ENCODE measurements at regions not wholly inside any gene's neighbourhood (a gene's known extent, or its start where the extent isn't known, plus 50 kb on each side); places are given as distances from the start of the nearest gene placed in this dataset.

DNA sequence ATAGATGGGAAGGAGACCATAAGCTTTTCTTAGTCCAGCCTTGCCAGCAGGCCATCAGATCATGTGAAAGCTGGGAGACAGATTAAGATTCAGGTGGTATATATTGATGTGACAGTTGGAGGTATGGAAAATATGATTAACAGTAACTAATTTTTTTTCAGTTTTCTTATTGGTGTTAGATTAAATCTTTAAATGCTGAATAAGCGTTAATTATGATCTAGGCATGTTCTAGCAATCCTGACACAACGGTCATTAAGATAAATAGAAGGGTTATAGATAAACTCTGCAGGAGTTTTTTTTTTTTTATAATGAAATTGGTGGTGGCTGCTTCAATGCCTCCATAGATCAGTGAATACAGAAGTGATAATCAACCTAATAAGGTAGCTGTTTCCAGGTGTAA is 649.5 kb upstream of the TENM3 start:
- Mint-ChIP-seq H3K9me3 (peaks cover 0 to 7% (median 1%) of the 10 kb centered on the region in 7 donors), H3K36me3 (no peaks in the 10 kb centered on the region), H3K4me1 (no peaks in the 10 kb centered on the region), H3K27me3 (ENCODE audit: low read depth in 3 of 3) (peaks cover 0 to 2% (median 0%) of the 10 kb centered on the region in 3 donors), H3K27ac (no peak overlapping the region), H3K4me3 (no peak overlapping the region)
- Histone ChIP-seq H3K4me3 (replicated peaks in 1 of 3; ENCODE audit: low read depth in 2 of 3, low read length in 3 of 3) (no peak overlapping the region), H3K4me2 (replicated peaks; ENCODE audit: extremely low read depth, low read length, poor library complexity, severe bottlenecking) (no peak overlapping the region), H3K9ac (ENCODE audit: insufficient read depth, low read length, poor library complexity, severe bottlenecking) (no peak overlapping the region), H3K79me2 (ENCODE audit: insufficient read depth, low read length) (no peaks in the 10 kb centered on the region), H3K27ac (ENCODE audit: low read depth in 1 of 2, low read length in 2 of 2) (no peak overlapping the region), H4K20me1 (ENCODE audit: insufficient read depth, low read length) (no peaks in the 10 kb centered on the region), H3K27me3 (ENCODE audit: control insufficient read depth in 2 of 2, insufficient read depth in 2 of 2, low read length in 2 of 2) (no peaks in the 10 kb centered on the region), H3K4me1 (ENCODE audit: control insufficient read depth in 1 of 2, insufficient read depth in 2 of 2, low read length in 2 of 2) (no peaks in the 10 kb centered on the region), H3K9me3 (replicated peaks in 1 of 2; ENCODE audit: control insufficient read depth in 1 of 2, insufficient read depth in 1 of 2, low read length in 2 of 2) (peaks cover 0 to 2% of the 10 kb centered on the region in 2 donors), H2AFZ (ENCODE audit: insufficient read depth, low read depth, low read length, poor library complexity, severe bottlenecking) (no peak overlapping the region), H3K36me3 (replicated peaks in 1 of 2; ENCODE audit: control insufficient read depth in 1 of 2, insufficient read depth in 2 of 2, low read length in 2 of 2) (no peaks in the 10 kb centered on the region)
- intact Hi-C loops (cut with micrococcal nuclease): no loop called here
- WGBS (ENCODE audit: insufficient coverage): 40% methylated on average over 2 of the region's 2 CpGs
- no peak for TF ChIP-seq CTCF (IDR thresholded peaks at IDR 0.05)
- no peak for DNase-seq

- intact Hi-C loops (cut with micrococcal nuclease): no loop called here
- H3K27me3 Mint-ChIP-seq (ENCODE audit: low read depth in 3 of 3): peaks cover 0 to 2% (median 0%) of the 10 kb centered on the region in 3 donors
- H3K27ac Mint-ChIP-seq: no peak overlapping the region
- H3K4me1 Mint-ChIP-seq: no peaks in the 10 kb centered on the region
- DNase-seq: no peak
- H3K9me3 Mint-ChIP-seq: peaks cover 0 to 7% (median 1%) of the 10 kb centered on the region in 7 donors
- Histone ChIP-seq H3K27ac (ENCODE audit: low read depth in 1 of 2, low read length in 2 of 2) (no peak overlapping the region), H3K4me2 (replicated peaks; ENCODE audit: extremely low read depth, low read length, poor library complexity, severe bottlenecking) (no peak overlapping the region), H3K27me3 (ENCODE audit: control insufficient read depth in 2 of 2, insufficient read depth in 2 of 2, low read length in 2 of 2) (no peaks in the 10 kb centered on the region), H4K20me1 (ENCODE audit: insufficient read depth, low read length) (no peaks in the 10 kb centered on the region), H2AFZ (ENCODE audit: insufficient read depth, low read depth, low read length, poor library complexity, severe bottlenecking) (no peak overlapping the region), H3K9ac (ENCODE audit: insufficient read depth, low read length, poor library complexity, severe bottlenecking) (no peak overlapping the region), H3K4me1 (ENCODE audit: control insufficient read depth in 1 of 2, insufficient read depth in 2 of 2, low read length in 2 of 2) (no peaks in the 10 kb centered on the region), H3K9me3 (replicated peaks in 1 of 2; ENCODE audit: control insufficient read depth in 1 of 2, insufficient read depth in 1 of 2, low read length in 2 of 2) (peaks cover 0 to 2% of the 10 kb centered on the region in 2 donors), H3K4me3 (replicated peaks in 1 of 3; ENCODE audit: low read depth in 2 of 3, low read length in 3 of 3) (no peak overlapping the region), H3K79me2 (ENCODE audit: insufficient read depth, low read length) (no peaks in the 10 kb centered on the region), H3K36me3 (replicated peaks in 1 of 2; ENCODE audit: control insufficient read depth in 1 of 2, insufficient read depth in 2 of 2, low read length in 2 of 2) (no peaks in the 10 kb centered on the region)
- H3K36me3 Mint-ChIP-seq: no peaks in the 10 kb centered on the region
- no peak for TF ChIP-seq CTCF (IDR thresholded peaks at IDR 0.05)
- H3K4me3 Mint-ChIP-seq: no peak overlapping the region
These were observed 649.0 kb upstream of the TENM3 start for GRCh38 chr4:181594188-181594587.

Measured in CD14-positive monocyte (primary cell).